Activated CD4-positive, alpha-beta T cell treated with anti-CD3 and anti-CD28 coated beads for 36 hours (primary cell): ENCODE measurements at regions not wholly inside any gene's neighbourhood (a gene's known extent, or its start where the extent isn't known, plus 50 kb on each side); places are given as distances from the start of the nearest gene placed in this dataset.

Experiments
- ATAC-seq: fragments of 200-7000 bp; cut with Tn5 transposase; one replicate; pipeline ENCODE4 v1.10.0; 2021; ENCODE audit warnings: mild to moderate bottlenecking, moderate library complexity
- CTCF ChIA-PET: fragments of 350-600 bp; sonication (Branson Sonifier 250); formaldehyde crosslinking; loops from one replicate; lab custom pipeline; 2021; ENCODE audit warnings: antibody characterized with exemption; lab: Charles Lee
- POLR2A ChIA-PET: fragments of 350-600 bp; sonication (Branson Sonifier 250); formaldehyde crosslinking; loops from one replicate; lab custom pipeline; 2021; ENCODE audit warnings: antibody characterized with exemption, inconsistent platforms; lab: Charles Lee
- DNase-seq: peaks from one replicate; pipeline ENCODE4 v3.0.0-alpha.2; 2020
- H3K27ac Mint-ChIP-seq: one replicate; pipeline ENCODE4 v1.8.0; 2021; ENCODE audit warnings: mixed read lengths
- H3K27me3 Mint-ChIP-seq: one replicate; pipeline ENCODE4 v1.8.0; 2021; ENCODE audit warnings: mixed read lengths
- H3K36me3 Mint-ChIP-seq: one replicate; pipeline ENCODE4 v1.8.0; 2021; ENCODE audit warnings: low read depth, mixed read lengths
- H3K4me1 Mint-ChIP-seq: one replicate; pipeline ENCODE4 v1.8.0; 2021; ENCODE audit warnings: mixed read lengths
- H3K4me3 Mint-ChIP-seq: one replicate; pipeline ENCODE4 v1.8.0; 2021; ENCODE audit warnings: mild to moderate bottlenecking, moderate library complexity, mixed read lengths
- H3K9me3 Mint-ChIP-seq: one replicate; pipeline ENCODE4 v1.8.0; 2021; ENCODE audit warnings: low read depth, mixed read lengths
- intact Hi-C, 2 experiments: fragments of 100-400 bp; cut with DNase I in 1 of 2; cut with micrococcal nuclease in 1 of 2; formaldehyde crosslinking; loops; one replicate each; pipeline versions ENCODE4 v1.14.2 to v1.15.1; 2022 to 2024; cut with DNase I, micrococcal nuclease

- CTCF ChIA-PET: interaction anchor here (0.8 kb wide), 1 partner anchor 10 kb away, joined by 3 read pairs; no protein-coding TSS in a partner anchor
Measured at GRCh38 chr1:20432341-20432740, 53.7 kb downstream of the CAMK2N1 start.

GRCh38 chr1:20431176-20431460, 54.9 kb downstream of the CAMK2N1 start:
- no peak overlapping the region for H3K4me3 Mint-ChIP-seq
- H3K36me3 Mint-ChIP-seq: no peaks in the 10 kb centered on the region
- intact Hi-C loops: loop anchor here (2.0 to 5.0 kb wide), 4 partner anchors 54 to 218 kb away; no protein-coding TSS in a partner anchor
- no peaks in the 10 kb centered on the region for H3K9me3 Mint-ChIP-seq
- H3K27ac Mint-ChIP-seq: no peak overlapping the region
- H3K27me3 Mint-ChIP-seq: peaks cover 38% of the 10 kb centered on the region
- peaks cover 11% of the 10 kb centered on the region for H3K4me1 Mint-ChIP-seq
- DNase-seq (no peak), ATAC-seq (no peak)
- CTCF ChIA-PET: interaction anchor here (0.6 to 2.7 kb wide), 15 partner anchors 8 to 708 kb away, joined by 3 to 13 read pairs (median 3); no protein-coding TSS in a partner anchor
- POLR2A ChIA-PET: no interaction called here

More at GRCh38 chr1:20432341-20432740, 53.7 kb downstream of the CAMK2N1 start:
- H3K27me3 Mint-ChIP-seq: peaks cover 37% of the 10 kb centered on the region
- no peak for DNase-seq
- H3K4me1 Mint-ChIP-seq: peaks cover 2% of the 10 kb centered on the region
- H3K27ac Mint-ChIP-seq: no peak overlapping the region
- no peak for ATAC-seq
- no peaks in the 10 kb centered on the region for H3K36me3 Mint-ChIP-seq
- no peaks in the 10 kb centered on the region for H3K9me3 Mint-ChIP-seq
- intact Hi-C loops: loop anchor here (5.0 kb wide), 3 partner anchors 55 to 200 kb away; no protein-coding TSS in a partner anchor
- no peak overlapping the region for H3K4me3 Mint-ChIP-seq
- POLR2A ChIA-PET: no interaction called here

DNA sequence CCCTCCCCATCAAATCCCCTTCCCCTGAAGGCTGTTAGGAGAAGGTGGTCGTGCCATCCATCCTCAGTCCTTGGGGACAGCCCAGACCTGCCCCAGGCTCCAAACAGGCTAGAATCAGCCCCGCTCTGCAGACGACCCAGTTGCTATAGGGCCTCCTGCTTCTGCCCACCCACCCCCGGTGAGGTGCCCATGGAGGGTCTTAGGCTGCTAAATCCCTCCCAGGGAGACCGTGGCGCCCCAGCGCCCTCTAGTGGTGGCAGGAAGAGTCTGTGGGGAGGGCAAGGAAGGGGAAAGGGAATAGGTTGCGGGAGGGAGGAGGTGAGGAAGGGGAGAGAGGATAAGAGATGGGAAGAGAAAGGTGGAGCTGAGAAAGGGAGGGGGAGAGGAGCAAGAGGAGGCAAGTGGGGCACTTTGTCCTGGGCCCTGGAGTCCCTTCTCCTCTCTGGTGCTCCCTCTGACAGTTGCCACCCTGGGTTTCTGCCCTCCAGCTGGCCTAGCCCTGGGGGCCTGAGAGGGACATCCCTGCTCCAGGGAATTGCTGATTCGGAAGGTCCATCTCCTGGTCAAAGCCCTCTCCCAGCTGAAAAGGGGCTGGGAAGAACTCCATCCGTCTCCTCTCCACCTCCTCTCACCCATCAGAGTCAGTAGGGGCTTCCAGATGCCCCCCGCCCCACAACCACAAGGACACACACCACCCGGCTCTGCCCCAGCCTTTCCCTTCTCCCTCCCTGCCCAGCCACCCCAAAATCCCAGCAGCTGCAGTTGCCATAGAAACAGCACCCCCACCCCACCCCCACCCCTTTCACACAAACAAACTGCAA, 55.4 kb downstream of the CAMK2N1 start:
- no peak overlapping the region for H3K4me3 Mint-ChIP-seq
- peaks cover 36% of the 10 kb centered on the region for H3K27me3 Mint-ChIP-seq
- ATAC-seq (no peak), DNase-seq (peak; percentile 73)
- ChIA-PET POLR2A (no interaction called here), CTCF (interaction anchor here (0.6 to 2.7 kb wide), 15 partner anchors 9 to 707 kb away, joined by 3 to 13 read pairs (median 3); no protein-coding TSS in a partner anchor)
- no peak overlapping the region for H3K27ac Mint-ChIP-seq
- H3K4me1 Mint-ChIP-seq: peaks cover 13% of the 10 kb centered on the region
- H3K9me3 Mint-ChIP-seq: no peaks in the 10 kb centered on the region
- intact Hi-C loops: loop anchor here (1.0 to 5.0 kb wide), 6 partner anchors 53 to 218 kb away; no protein-coding TSS in a partner anchor
- H3K36me3 Mint-ChIP-seq: no peaks in the 10 kb centered on the region

DNA sequence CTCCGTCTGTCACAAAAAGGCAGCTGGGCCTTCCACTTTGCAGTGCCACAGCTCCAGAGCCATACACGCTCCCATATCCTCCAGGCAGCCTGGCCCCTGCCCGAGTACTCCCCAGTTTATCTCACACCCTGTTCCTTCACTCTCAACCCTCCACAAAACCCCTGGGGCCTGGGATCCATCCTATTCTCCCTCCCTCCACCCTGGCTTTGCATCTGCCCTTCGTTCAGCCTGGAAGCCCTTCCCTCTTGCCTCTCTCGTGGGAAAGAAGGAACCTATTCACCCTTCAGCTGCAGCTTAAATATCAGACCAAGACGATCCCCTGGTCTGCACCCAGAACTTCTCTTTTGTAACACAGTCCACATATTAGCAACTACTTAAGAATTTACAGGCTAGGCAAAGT, 56.7 kb downstream of the CAMK2N1 start:
- POLR2A ChIA-PET: no interaction called here

DNA sequence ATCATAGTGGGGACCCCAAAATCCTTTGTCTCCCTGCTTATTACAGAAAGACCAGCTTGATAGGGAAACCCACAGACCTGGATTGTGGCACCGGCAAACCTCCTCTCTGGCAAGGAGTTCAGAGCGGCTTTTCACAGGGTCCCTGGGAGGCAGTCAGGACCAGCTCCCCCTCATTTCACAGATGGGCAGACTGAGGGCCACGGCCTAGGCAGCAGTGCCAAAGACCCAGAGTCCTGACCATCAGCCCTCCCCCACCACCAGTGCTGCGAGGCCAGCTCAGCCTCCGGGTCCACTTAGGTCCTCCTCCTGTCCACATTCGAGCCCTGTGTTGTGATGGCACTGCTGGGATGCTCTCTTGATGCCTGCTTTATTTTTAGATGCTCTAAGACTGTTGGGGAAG, 57.2 kb downstream of the CAMK2N1 start:
- POLR2A ChIA-PET: no interaction called here
- Mint-ChIP-seq H3K9me3 (peaks cover under 1% of the 10 kb centered on the region), H3K4me1 (peaks cover 13% of the 10 kb centered on the region), H3K27ac (no peak overlapping the region), H3K36me3 (no peaks in the 10 kb centered on the region), H3K4me3 (no peak overlapping the region), H3K27me3 (peaks cover 31% of the 10 kb centered on the region)
- intact Hi-C loops: no loop called here
- CTCF ChIA-PET: interaction anchor here (0.7 to 1.2 kb wide), 5 partner anchors 31 to 282 kb away, joined by 3 to 5 read pairs (median 3); no protein-coding TSS in a partner anchor
- no peak for DNase-seq
- ATAC-seq: no peak

More for the DNA sequence above, 56.7 kb downstream of the CAMK2N1 start:
- peaks cover 31% of the 10 kb centered on the region for H3K27me3 Mint-ChIP-seq
- no peak overlapping the region for H3K4me3 Mint-ChIP-seq
- H3K9me3 Mint-ChIP-seq: no peaks in the 10 kb centered on the region
- intact Hi-C loops: no loop called here
- CTCF ChIA-PET: interaction anchor here (0.6 to 2.7 kb wide), 5 partner anchors 12 to 246 kb away, joined by 3 to 13 read pairs (median 4); no protein-coding TSS in a partner anchor
- DNase-seq (no peak), ATAC-seq (no peak)
- H3K27ac Mint-ChIP-seq: no peak overlapping the region
- no peaks in the 10 kb centered on the region for H3K36me3 Mint-ChIP-seq
- H3K4me1 Mint-ChIP-seq: peaks cover 13% of the 10 kb centered on the region

GRCh38 chr1:20426923-20427322, 59.1 kb downstream of the CAMK2N1 start:
- peak; percentile 96 for ATAC-seq
- intact Hi-C loops: no loop called here
- Mint-ChIP-seq H3K4me3 (no peak overlapping the region), H3K36me3 (peaks cover 4% of the 10 kb centered on the region), H3K4me1 (peaks cover 13% of the 10 kb centered on the region), H3K9me3 (peaks cover 7% of the 10 kb centered on the region), H3K27ac (peak overlapping the region; percentile 34), H3K27me3 (peaks cover 26% of the 10 kb centered on the region)
- ChIA-PET POLR2A (no interaction called here), CTCF (interaction anchor here (0.6 to 1.1 kb wide), 6 partner anchors 9 to 735 kb away, joined by 3 to 4 read pairs (median 3); no protein-coding TSS in a partner anchor)
- peak; percentile 37 for DNase-seq

DNA sequence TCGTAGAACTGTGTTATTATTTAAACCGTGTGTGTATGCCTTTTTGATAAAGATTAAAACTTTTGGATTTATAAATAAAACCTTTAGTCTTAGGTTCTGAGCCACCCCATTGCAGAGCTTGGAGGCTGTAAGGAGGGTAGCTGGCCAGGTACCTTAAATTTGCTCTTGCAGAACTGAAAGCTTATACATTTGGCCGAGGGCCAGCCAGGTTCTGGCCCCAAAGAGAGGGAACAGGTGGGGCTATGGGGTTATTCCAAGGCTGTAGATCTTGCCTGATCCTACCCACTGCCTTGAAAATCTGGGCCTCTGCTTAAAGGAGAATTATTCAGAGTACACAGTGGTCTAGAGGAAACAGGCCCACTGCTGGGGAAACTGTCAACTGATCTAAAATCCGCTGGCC, 59.6 kb downstream of the CAMK2N1 start:
- H3K4me1 Mint-ChIP-seq: peaks cover 13% of the 10 kb centered on the region
- peaks cover 7% of the 10 kb centered on the region for H3K9me3 Mint-ChIP-seq
- ChIA-PET POLR2A (no interaction called here), CTCF (interaction anchor here (0.7 to 1.1 kb wide), 6 partner anchors 10 to 735 kb away, joined by 3 to 4 read pairs (median 3); no protein-coding TSS in a partner anchor)
- H3K4me3 Mint-ChIP-seq: no peak overlapping the region
- intact Hi-C loops: no loop called here
- peaks cover 28% of the 10 kb centered on the region for H3K27me3 Mint-ChIP-seq
- no peak for DNase-seq
- peak overlapping the region; percentile 2 for H3K27ac Mint-ChIP-seq
- no peak for ATAC-seq
- peaks cover 4% of the 10 kb centered on the region for H3K36me3 Mint-ChIP-seq

DNA sequence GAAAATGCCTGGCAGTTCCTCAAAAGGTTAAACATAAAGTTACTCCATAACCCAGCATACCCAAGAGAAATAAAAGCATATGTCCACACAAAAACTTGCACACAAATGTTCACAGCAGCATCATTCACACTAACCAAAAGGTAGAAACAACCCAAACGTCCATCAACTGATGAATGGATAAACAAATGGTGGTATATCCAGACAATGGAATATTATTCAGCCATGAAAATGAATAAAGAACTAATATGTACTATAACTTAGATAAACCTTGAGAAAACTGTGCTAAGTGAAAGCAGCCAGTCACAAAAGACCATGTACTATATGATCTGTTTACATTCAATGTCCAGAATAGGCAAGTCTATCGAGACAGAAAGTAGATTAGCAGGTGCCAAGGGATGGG, 60.4 kb downstream of the CAMK2N1 start:
- intact Hi-C loops: no loop called here
- peaks cover 4% of the 10 kb centered on the region for H3K36me3 Mint-ChIP-seq
- ATAC-seq (no peak), DNase-seq (no peak)
- H3K9me3 Mint-ChIP-seq: peaks cover 7% of the 10 kb centered on the region
- H3K4me3 Mint-ChIP-seq: no peak overlapping the region
- peaks cover 30% of the 10 kb centered on the region for H3K27me3 Mint-ChIP-seq
- no peak overlapping the region for H3K27ac Mint-ChIP-seq
- POLR2A ChIA-PET: no interaction called here
- CTCF ChIA-PET: interaction anchor here (0.7 to 1.1 kb wide), 2 partner anchors 54 to 213 kb away, joined by 3 read pairs; no protein-coding TSS in a partner anchor
- H3K4me1 Mint-ChIP-seq: peaks cover 13% of the 10 kb centered on the region

DNA sequence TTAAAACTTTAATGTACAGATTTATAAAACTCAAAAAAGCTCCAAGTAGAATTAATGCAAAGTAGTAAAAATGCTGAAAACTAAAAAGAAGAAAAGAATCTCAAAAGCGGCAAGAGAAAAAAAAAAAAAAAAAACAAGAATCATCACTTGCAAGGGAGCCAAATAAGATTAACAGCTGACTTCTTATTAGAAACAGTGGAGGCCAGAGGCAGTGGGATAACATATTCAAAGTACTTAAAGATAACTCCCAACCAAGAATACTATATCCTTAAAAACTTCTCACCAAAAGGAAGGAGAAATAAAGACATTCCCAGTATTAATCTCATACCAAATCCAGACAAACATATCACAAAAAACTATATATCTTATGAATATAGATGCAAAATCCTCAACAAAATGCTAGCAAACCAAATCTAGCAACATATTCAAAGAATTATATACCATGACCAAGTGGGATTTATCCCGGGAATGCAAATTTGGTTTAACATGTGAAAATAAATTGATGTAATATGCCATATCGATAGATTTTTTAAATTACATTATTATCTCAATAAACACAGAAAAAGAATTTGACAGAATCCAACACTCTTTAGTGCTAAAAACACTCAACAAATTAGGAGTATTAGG, 62.7 kb downstream of the CAMK2N1 start:
- no peak for ATAC-seq
- Mint-ChIP-seq H3K27ac (no peak overlapping the region), H3K27me3 (peaks cover 42% of the 10 kb centered on the region), H3K9me3 (peaks cover 7% of the 10 kb centered on the region), H3K36me3 (peaks cover 4% of the 10 kb centered on the region), H3K4me3 (no peak overlapping the region), H3K4me1 (peaks cover 13% of the 10 kb centered on the region)
- ChIA-PET CTCF (interaction anchor here (0.6 kb wide), 1 partner anchor 9 kb away, joined by 3 read pairs; no protein-coding TSS in a partner anchor), POLR2A (no interaction called here)
- intact Hi-C loops: no loop called here
- DNase-seq: no peak

DNA sequence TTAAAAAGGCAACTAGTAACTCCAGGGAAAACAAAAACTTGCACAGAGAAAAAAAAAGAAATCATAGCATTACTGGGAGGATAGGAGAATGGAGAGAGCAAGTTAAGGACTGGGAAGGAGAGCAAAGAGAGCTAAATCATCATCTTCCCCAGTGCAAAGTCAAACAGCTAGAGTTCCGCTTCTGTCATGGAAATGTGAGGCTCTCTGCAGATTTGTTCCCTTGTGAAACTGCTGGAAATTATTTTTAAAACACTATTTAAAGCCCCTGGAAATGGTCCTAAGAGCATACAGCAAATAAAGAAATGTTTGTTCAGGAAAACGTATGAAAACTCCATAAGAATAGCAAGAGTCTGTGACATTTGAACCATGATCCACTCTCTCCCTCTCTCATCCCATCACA, 64.6 kb downstream of the CAMK2N1 start:
- ChIA-PET POLR2A (no interaction called here), CTCF (no interaction called here)
- Mint-ChIP-seq H3K27me3 (peaks cover 37% of the 10 kb centered on the region), H3K36me3 (peaks cover 4% of the 10 kb centered on the region), H3K9me3 (peaks cover 7% of the 10 kb centered on the region), H3K27ac (no peak overlapping the region), H3K4me1 (peaks cover 3% of the 10 kb centered on the region), H3K4me3 (no peak overlapping the region)
- no peak for DNase-seq
- no peak for ATAC-seq
- intact Hi-C loops: no loop called here

- no peak overlapping the region for H3K4me3 Mint-ChIP-seq
- peaks cover 34% of the 10 kb centered on the region for H3K27me3 Mint-ChIP-seq
- no peaks in the 10 kb centered on the region for H3K9me3 Mint-ChIP-seq
- DNase-seq (no peak), ATAC-seq (no peak)
- H3K4me1 Mint-ChIP-seq: no peaks in the 10 kb centered on the region
- intact Hi-C loops: no loop called here
- CTCF ChIA-PET: no interaction called here
- POLR2A ChIA-PET: no interaction called here
- H3K27ac Mint-ChIP-seq: no peak overlapping the region
- no peaks in the 10 kb centered on the region for H3K36me3 Mint-ChIP-seq
Measured at GRCh38 chr1:20417581-20417980, 68.4 kb downstream of the CAMK2N1 start.
